GM18511 (cell line): ENCODE measurements at regions not wholly inside any gene's neighbourhood (a gene's known extent, or its start where the extent isn't known, plus 50 kb on each side); places are given as distances from the start of the nearest gene placed in this dataset.
"Not testable (repeated sequence)": the region's sequence is repeated elsewhere in the genome, so short reads cannot be mapped to it uniquely, and the experiment has no call there.

Experiments
- ATAC-seq: cut with Tn5 transposase; IDR thresholded peaks from one replicate; pipeline ENCODE4 v1.9.1; 2021; ENCODE audit warnings: mild to moderate bottlenecking, moderate library complexity; ENCODE audit not compliant: unreplicated experiment

DNA sequence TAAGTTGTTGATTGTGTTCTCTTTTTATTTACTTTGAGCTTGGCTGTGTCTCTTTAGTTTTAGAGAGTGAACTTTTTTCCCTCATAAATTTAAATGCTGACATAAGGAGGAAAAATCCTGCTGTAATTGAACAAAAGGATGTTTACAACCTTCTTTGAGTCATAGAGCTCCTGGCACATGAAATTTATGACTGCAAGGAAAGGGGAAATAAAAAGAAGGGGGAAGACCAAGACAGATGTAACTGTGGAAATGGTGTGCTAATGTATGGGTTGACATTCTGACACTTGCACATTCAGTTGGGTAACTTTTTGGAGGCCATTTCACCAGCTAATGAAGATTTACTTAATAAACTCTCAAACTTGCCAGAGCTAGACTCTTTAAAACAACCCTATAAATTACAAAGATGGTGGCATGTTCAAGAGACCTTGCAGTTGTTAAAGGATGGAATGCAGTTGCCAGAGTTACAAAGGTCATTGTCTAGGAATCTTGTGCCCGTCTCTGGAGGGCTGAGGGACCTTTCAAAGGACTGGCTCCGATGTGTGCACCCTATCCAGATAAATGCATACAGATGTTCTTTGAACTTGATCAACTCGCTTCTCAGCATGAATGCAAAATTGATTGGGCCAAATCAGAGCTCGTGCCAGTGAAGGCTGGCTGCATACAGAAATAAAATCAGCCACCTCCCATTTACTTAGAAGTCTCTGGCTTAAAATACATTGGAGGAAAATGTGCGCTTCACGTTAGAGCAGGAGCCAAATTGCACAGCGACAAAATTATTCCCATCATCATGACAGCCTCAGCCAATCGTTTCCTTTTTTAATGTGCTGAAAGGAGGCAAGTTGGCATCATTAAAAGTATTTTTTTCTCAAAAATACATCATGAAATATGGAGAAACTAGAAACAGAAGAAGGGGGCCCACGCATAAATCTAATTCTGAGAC is 289.0 kb upstream of the XYLT1 start:
- no peak for ATAC-seq

DNA sequence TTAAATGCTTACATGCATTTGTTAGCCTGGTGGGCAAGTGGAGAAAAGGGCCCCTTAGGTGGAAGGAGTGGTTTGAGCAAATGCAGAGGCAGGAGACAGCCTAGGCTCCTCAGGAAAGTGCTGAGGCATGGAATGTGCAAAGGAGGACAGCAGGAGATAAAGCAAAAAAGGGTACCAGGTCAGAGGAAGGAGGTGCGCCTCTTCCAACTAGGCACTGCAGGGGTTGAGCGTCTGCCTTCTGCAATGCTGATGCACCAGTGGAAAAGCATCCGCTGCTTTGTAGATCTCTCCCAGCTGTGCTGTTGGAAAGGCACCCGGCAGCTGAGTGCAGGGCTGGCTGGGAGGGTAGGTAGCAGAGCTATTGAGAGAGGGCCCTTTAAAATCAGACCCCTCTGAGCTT is 287.0 kb upstream of the XYLT1 start:
- ATAC-seq = no peak

- no peak for ATAC-seq
Observed at GRCh38 chr16:17755158-17755557, 284.4 kb upstream of the XYLT1 start.

DNA sequence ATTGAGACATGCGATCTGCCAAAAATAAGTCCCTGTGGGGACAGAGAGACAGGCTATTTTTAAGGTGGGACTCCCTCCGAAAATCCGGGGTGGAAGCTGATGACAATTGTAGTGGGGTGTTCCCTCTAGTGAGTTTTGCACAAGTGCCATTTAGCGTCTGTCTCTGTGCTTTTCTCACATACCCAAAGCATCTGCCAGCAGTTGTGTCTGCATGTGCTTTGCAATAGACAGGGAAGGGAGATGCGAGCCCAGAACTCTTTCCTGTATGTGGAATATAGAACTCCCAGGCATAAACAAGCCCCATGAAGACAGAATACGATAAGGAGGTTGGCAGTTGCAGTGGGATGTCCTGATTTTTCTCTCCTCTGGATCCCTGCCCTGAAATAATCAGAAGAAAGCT is 282.7 kb upstream of the XYLT1 start:
- no peak for ATAC-seq

- ATAC-seq = no peak
Observed at GRCh38 chr16:17749706-17750105, 278.9 kb upstream of the XYLT1 start.

GRCh38 chr16:17748044-17748719 is 277.4 kb upstream of the XYLT1 start:
- no peak for ATAC-seq

- no peak for ATAC-seq
Observed at GRCh38 chr16:17747081-17747756, 276.5 kb upstream of the XYLT1 start.

- ATAC-seq = no peak
Observed at GRCh38 chr16:17744921-17745572, 274.3 kb upstream of the XYLT1 start.

- ATAC-seq = no peak
Observed at GRCh38 chr16:17743578-17743977, 272.8 kb upstream of the XYLT1 start.

GRCh38 chr16:17743158-17743557 is 272.4 kb upstream of the XYLT1 start:
- no peak for ATAC-seq

- ATAC-seq = not testable (repeated sequence)
Observed at GRCh38 chr16:17735099-17735498, 264.3 kb upstream of the XYLT1 start.

GRCh38 chr16:17729820-17730219 is 259.1 kb upstream of the XYLT1 start:
- ATAC-seq = no peak

GRCh38 chr16:17728196-17728595 is 257.4 kb upstream of the XYLT1 start:
- ATAC-seq = no peak

DNA sequence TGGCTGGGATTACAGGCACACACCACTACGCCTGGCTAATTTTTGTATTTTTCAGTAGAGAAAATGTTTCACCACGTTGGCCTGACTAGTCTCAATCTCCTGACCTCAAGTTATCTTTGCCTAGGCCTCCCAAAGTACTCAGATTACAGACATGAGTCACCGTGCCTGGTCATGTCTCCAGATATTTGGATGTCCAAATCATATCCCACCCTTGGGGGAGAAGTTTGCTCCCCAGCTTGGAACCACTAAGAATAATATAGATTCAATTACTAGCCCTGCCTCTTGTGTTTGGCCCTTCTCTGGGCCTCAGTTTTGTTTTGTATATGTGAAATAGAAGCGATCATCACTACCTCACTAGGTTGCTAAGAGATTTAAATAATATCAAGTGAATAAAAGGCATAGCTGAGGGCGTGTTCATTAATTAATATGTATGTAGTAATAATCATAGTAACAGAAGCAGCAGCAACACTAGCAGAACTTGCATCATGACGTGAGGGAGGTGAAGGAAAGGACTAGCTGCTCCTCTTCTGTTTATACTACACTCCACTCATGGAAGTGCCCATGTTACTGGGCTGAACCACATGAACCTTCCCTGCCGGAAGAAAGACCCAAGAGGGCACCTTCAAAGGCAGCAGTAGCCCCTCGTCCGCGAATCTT is 253.6 kb upstream of the XYLT1 start:
- no peak for ATAC-seq

DNA sequence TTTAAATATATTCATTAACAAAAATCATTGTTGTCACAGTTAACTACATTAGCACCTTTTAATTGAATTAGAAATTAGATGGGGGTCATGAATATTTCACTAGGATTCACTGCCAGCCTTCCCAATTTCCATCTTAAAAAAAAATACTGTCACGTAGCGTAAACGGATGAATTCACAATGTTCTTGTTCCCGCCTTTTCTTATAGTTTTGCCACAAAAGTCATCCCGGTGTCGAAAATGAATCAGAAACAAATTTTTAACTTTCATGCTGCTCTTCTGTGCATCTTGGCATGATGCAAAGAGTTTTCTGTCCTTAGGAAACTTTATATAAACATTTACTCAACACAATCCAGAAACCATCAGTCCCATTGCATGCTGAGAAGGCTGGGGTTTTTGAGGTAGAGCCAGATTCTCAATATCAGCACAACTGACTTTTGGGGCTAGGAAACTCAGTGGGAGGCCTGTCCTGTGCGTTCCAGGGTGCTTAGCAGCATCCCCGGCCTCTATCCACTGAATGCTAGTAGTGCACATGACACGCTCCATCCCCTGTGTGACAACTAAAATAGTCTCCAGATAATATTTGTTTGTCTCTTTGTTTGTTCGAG is 252.9 kb upstream of the XYLT1 start:
- ATAC-seq = no peak

- ATAC-seq = no peak
Observed at GRCh38 chr16:17718495-17718894, 247.7 kb upstream of the XYLT1 start.

- ATAC-seq = no peak
Observed at GRCh38 chr16:17705847-17706246, 235.1 kb upstream of the XYLT1 start.

- ATAC-seq = no peak
Observed at GRCh38 chr16:17696616-17697015, 225.9 kb upstream of the XYLT1 start.

DNA sequence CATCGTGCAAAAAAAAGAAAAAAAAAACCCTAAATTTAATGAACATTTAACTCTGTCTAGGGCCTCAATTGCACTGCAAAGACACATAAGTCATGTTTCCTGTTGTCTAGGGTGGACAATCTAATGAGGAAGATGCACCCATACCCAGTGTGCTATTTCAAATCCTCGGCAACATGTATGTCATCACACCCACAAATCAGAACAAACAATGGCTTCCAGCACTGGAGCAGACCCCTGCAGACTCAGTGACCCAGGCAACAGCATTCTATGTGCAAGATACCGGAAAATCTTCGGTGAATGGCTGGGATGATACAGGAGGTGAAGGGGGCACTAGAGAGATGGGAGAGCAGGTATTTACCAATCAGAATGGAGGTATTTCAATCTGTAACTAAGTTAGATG is 221.7 kb upstream of the XYLT1 start:
- no peak for ATAC-seq

GRCh38 chr16:17691899-17692176 is 221.1 kb upstream of the XYLT1 start:
- ATAC-seq = no peak
